Left renal pelvis (tissue), 4 donors: ENCODE measurements at regions not wholly inside any gene's neighbourhood (a gene's known extent, or its start where the extent isn't known, plus 50 kb on each side); places are given as distances from the start of the nearest gene placed in this dataset.

Experiments used
- DNase-seq, 4 donors: peaks; one replicate each; pipeline ENCODE4 v3.0.0-alpha.2; 2013; ENCODE audit warnings: low read depth in 4 of 4, low spot score in 3 of 4

- no peak for DNase-seq
Observed at GRCh38 chr1:91575909-91576519, 75.4 kb downstream of the CDC7 start.

DNA sequence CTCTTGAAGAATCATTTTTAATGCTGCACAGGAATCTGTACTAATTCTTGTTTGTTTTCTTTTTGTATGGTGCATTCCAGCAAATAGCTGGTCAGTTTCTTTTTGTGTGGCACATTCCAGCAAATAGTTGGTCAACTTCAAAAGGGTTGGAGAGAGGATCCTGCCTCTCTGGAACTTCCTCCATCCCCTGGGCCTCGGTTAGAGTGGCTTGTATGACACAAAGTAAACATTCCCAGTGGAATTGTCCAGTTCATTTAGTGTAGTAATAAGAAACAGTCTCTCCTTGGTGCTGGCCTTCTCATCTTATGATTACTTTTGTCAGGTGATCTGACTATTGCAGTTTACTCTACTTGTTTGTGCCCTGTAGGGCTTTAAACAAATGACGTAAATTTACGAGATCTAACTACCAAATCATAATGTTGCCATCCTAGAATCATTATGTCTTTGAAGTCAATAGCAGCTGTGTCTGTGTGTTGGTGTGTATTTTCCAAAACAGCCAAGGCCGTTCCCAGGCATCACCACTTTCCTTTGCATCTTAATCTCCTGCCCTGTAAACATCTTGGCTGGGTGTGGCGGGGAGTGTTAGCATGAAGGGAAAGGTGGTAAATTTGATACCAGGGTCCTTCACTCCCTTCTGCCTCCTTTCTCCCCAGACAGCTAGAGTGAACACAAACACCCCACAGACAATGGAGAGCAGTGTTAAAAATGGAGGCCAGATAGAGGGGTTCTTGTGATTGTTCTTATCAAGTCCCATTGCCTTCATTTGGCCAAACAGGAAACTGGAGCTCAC lies 77.9 kb downstream of the CDC7 start:
- no peak for DNase-seq

GRCh38 chr1:91579658-91580228 lies 79.1 kb downstream of the CDC7 start:
- DNase-seq, result no peak

GRCh38 chr1:91582431-91582921 lies 81.8 kb downstream of the CDC7 start:
- DNase-seq, result no peak

DNA sequence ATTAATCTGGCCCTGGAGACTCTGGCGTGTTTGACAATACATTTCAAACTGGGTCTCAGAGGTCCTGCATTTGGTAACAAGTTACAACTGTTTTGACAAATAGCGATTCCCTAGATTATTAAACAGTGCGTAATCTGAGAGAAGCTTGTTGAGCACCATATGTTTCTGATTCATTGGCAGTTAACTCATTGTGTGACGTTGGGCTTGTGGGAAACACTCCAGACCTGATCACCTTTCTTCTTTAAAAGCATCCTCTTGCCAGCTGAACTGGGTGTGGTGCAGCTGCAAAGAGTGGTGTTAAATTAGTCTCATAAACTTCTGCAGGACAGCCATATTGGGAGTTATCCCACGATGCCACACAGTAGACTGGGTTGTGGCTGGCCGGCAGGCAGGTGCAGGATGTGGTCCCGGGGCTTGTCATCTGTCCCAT lies 82.7 kb downstream of the CDC7 start:
- DNase-seq, result no peak

DNA sequence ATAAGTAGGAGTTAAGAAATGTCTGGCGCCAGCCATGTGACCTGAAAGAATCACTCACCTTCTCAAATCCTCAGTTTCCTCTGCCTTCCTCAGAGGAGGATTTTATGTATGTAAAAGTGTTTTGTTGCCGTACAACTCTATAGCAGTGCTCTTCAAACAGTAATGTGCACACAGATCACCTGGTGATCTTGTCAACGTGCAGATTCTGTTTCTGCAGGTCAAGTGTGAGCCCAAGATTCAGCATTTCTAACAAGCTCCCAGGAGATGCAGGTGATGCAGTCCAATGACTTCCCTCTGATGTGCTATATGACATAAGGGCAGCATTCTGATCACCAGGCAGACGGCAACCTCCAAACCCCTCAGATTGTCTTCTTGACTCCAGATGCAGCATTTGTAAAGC lies 83.7 kb downstream of the CDC7 start:
- DNase-seq, result no peak

GRCh38 chr1:91584878-91585277 lies 84.2 kb downstream of the CDC7 start:
- DNase-seq, result no peak

GRCh38 chr1:91585502-91585901 lies 84.9 kb downstream of the CDC7 start:
- DNase-seq, result no peak

GRCh38 chr1:91585982-91586381 lies 85.3 kb downstream of the CDC7 start:
- DNase-seq, result peak; percentile 47 to 67 (median 63)

GRCh38 chr1:91589437-91589836 lies 88.8 kb downstream of the CDC7 start:
- no peak for DNase-seq

DNA sequence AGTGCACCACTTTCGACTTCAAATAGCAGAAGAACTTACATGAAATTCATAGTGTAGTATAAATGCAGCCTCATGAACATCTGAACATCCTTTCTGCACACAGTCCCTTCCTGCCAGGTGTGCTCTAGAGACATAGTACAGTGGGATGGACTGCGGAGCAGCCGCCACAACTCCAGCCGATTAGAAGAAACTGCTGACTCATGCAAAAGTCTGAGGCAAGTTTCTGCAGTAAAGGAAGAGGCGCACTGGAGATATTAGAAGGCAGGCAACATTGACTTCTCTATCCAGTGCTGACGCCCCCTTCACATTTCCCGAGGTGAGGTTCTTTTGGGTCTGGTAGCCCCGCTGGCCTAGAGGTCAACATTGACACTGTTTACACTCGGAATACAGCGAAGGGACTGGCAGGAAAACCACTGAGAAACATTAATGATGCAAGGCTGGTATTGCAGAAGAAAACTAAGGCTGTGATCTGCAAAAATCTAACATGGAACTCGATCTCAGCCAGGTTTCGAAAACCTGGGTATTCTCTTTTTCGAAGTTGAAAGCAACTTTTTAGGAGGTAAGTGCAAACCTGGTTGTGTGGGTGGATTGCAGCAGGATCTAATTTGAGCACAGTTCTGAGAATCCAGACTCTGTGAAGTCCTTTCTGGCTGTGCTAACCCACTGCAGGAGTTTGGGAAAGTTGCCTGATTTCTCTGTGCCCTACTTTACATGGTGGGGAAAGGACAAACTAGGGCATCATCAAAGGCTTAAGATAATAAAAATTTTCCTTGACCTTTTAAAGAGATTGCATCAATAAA lies 90.7 kb downstream of the CDC7 start:
- DNase-seq, result no peak

- no peak for DNase-seq
Observed at GRCh38 chr1:91592716-91593477, 92.2 kb downstream of the CDC7 start.

GRCh38 chr1:91594383-91595055 lies 93.9 kb downstream of the CDC7 start:
- DNase-seq, result no peak

DNA sequence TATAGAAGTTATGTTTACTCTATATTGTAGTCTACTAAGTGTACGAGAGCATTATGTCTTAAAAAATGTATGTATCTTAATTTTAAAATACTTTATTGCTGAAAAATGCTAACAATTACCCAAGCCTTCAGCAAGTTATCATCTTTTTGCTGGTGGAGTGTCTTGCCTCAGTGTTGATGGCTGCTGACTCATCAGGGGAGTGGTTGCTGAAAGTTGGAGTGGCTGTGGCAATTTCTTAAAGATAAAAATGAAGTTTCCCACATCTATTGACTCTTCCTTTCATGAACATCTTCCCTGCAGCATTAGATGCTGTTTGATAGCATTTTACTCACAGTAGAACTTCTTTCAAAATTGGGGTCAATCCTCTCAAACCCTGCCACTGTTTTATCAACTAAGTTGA lies 95.8 kb downstream of the CDC7 start:
- no peak for DNase-seq

DNA sequence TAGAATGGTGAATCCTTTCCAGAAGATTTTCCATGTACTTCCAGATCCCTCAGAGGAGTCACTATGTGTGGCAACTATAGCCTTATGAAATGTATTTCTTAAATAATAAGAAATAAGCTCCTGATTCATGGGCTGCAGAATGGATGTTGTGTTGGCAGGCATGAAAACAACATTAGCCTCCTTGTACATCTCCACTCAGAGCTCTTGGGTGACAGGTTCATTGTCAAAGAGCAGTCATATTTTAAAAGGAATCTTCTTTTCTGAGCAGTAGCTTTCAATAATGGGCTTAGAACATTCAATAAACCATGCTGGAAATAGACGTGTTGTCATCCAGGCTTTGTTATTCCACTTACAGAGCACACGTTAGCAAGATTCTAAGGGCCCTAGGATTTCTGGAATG lies 96.6 kb downstream of the CDC7 start:
- no peak for DNase-seq

GRCh38 chr1:91600431-91601337 lies 100.0 kb downstream of the CDC7 start:
- DNase-seq, result no peak

DNA sequence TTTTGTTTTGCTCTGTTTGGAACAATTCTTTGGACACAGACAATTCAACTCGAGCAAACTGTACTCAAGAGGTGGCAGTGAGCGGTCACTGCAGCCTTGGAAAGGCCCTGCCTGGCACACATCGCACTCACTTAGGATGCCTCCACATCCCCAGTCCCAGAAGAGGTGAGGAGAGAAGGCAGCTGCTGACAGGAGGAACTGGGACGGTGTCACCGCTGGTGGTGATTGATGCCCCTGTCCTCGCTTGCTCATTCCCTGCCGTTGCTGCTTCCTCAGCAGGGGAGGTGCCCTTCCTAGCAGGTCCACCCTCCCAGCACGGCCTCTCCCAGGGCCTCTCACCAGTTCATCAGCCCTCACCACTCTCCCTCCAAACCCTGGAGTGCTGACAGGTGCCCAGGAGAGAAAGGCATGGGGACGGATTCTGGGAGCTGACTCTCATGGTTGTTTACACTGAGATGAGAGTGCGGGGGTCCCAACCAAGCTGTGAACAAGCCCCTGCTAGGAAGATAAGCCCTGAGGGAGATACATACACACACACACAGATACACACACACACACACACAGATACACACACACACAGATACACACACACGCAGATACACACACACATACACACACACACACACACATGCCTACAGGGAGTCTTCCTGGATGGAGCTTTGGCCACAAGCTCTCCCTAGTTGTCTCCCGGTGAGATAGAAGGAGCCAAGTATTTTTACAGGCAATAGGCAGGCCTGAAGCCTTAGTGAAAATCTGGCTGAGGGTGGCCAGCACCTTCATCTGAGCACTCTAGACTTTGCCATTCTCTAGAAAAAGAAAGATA lies 101.1 kb downstream of the CDC7 start:
- no peak for DNase-seq

- no peak for DNase-seq
Observed at GRCh38 chr1:91603409-91603808, 102.8 kb downstream of the CDC7 start.
